ENCODE measurements at regions not wholly inside any gene's neighbourhood (a gene's known extent, or its start where the extent isn't known, plus 50 kb on each side); places are given as distances from the start of the nearest gene placed in this dataset.

- DNase-seq: no peak
Observed at GRCh38 chr4:89541998-89542397, 234.4 kb upstream of the GPRIN3 start.

- DNase-seq: no peak
Observed at GRCh38 chr4:89539797-89540711, 232.5 kb upstream of the GPRIN3 start.

- DNase-seq: no peak
Observed at GRCh38 chr4:89539374-89539773, 231.8 kb upstream of the GPRIN3 start.

- DNase-seq: no peak
Observed at GRCh38 chr4:89538886-89539285, 231.3 kb upstream of the GPRIN3 start.

GRCh38 chr4:89538171-89538570 is 230.6 kb upstream of the GPRIN3 start:
- DNase-seq: no peak

GRCh38 chr4:89537281-89537680 is 229.7 kb upstream of the GPRIN3 start:
- DNase-seq: no peak

GRCh38 chr4:89535251-89535650 is 227.7 kb upstream of the GPRIN3 start:
- no peak for DNase-seq

- no peak for DNase-seq
Observed at GRCh38 chr4:89534356-89534755, 226.8 kb upstream of the GPRIN3 start.

GRCh38 chr4:89531932-89532640 is 224.5 kb upstream of the GPRIN3 start:
- no peak for DNase-seq

GRCh38 chr4:89528526-89529133 is 221.0 kb upstream of the GPRIN3 start:
- DNase-seq: no peak

GRCh38 chr4:89521826-89522225 is 214.2 kb upstream of the GPRIN3 start:
- DNase-seq: no peak

GRCh38 chr4:89519771-89520320 is 212.2 kb upstream of the GPRIN3 start:
- DNase-seq: no peak

- DNase-seq: no peak
Observed at GRCh38 chr4:89518259-89518658, 210.7 kb upstream of the GPRIN3 start.

- no peak for DNase-seq
Observed at GRCh38 chr4:89514811-89515210, 207.2 kb upstream of the GPRIN3 start.

- peak; percentile 54 for DNase-seq
Observed at GRCh38 chr4:89511776-89512175, 204.2 kb upstream of the GPRIN3 start.

GRCh38 chr4:89509708-89510281 is 202.2 kb upstream of the GPRIN3 start:
- no peak for DNase-seq

GRCh38 chr4:89506866-89507491 is 199.4 kb upstream of the GPRIN3 start:
- DNase-seq: no peak

GRCh38 chr4:89502581-89502980 is 195.0 kb upstream of the GPRIN3 start:
- no peak for DNase-seq

- DNase-seq: no peak
Observed at GRCh38 chr4:89497517-89498308, 190.1 kb upstream of the GPRIN3 start.

GRCh38 chr4:89496851-89497250 is 189.3 kb upstream of the GPRIN3 start:
- no peak for DNase-seq

GRCh38 chr4:89493367-89493766 is 185.8 kb upstream of the GPRIN3 start:
- no peak for DNase-seq

- no peak for DNase-seq
Observed at GRCh38 chr4:89492581-89493071, 185.0 kb upstream of the GPRIN3 start.
